ENCODE measurements at regions not wholly inside any gene's neighbourhood (a gene's known extent, or its start where the extent isn't known, plus 50 kb on each side); places are given as distances from the start of the nearest gene placed in this dataset.

GRCh38 chr12:22803725-22804124 lies 178.8 kb downstream of the ETNK1 start:
- TF ChIP-seq ZNF121 (CRISPR knock-in tag; IDR thresholded peaks at IDR 0.05) = no peak
- no peak; the same call in 1 of the 2 replicates for TF ChIP-seq CTCF (IDR thresholded peaks at IDR 0.05)
- no peak for TF ChIP-seq PRDM15 (CRISPR knock-in tag; IDR thresholded peaks at IDR 0.05)
- TF ChIP-seq SP1 (CRISPR knock-in tag; conservative IDR thresholded peaks at IDR 0.05) = no peak
- TF ChIP-seq JUN (CRISPR knock-in tag; IDR thresholded peaks at IDR 0.05) = no peak
- no peak for TF ChIP-seq ZMAT4 (CRISPR knock-in tag; IDR thresholded peaks at IDR 0.05)
- TF ChIP-seq CBFB (CRISPR knock-in tag; IDR thresholded peaks at IDR 0.05; ENCODE audit: low read depth) = no peak
- no peak for TF ChIP-seq FOXP1 (CRISPR knock-in tag; IDR thresholded peaks at IDR 0.05; ENCODE audit: borderline replicate concordance)
- no peak for TF ChIP-seq GABPB1 (CRISPR knock-in tag; IDR thresholded peaks at IDR 0.05)
- no peak for TF ChIP-seq NR1H2 (CRISPR knock-in tag; IDR thresholded peaks at IDR 0.05)
- no peak for TF ChIP-seq ELF4 (CRISPR knock-in tag; IDR thresholded peaks at IDR 0.05; ENCODE audit: low read depth)
- TF ChIP-seq MYBL2 (CRISPR knock-in tag; IDR thresholded peaks at IDR 0.05) = no peak
- no peak for TF ChIP-seq NFYB (CRISPR knock-in tag; conservative IDR thresholded peaks at IDR 0.05; ENCODE audit: low read depth)
- TF ChIP-seq ATF2 (CRISPR knock-in tag; IDR thresholded peaks at IDR 0.05; ENCODE audit: borderline replicate concordance, low read depth) = no peak
